IMR-90 (cell line): ENCODE measurements at regions not wholly inside any gene's neighbourhood (a gene's known extent, or its start where the extent isn't known, plus 50 kb on each side); places are given as distances from the start of the nearest gene placed in this dataset.

Source experiments
- ATAC-seq: fragments of 200-7000 bp; cut with Tn5 transposase; 2 replicates; pipeline ENCODE4 v1.9.1; 2020; ENCODE audit warnings: low read depth, mild to moderate bottlenecking, moderate library complexity
- BruUV-seq: library from RNA; stranded (reverse); fragments of 400-500 nt; replicated peaks from 2 replicates; lab custom pipeline; 2021; lab: Mats Ljungman, UMichigan
- CTCF ChIA-PET: fragments of 300-600 bp; formaldehyde crosslinking; extraction: SDS; loops from one replicate; lab custom pipeline; 2021; ENCODE audit warnings: antibody characterized with exemption; lab: Yijun Ruan, JAX
- POLR2A ChIA-PET: fragments of 300-600 bp; sonication (Branson Sonifier 250); formaldehyde crosslinking; loops from one replicate; lab custom pipeline; 2022; ENCODE audit warnings: antibody characterized with exemption; ENCODE audit not compliant: unreplicated experiment; lab: Charles Lee
- DNase-seq: peaks from one replicate; pipeline ENCODE4 v3.0.0; 2013
- H2AFZ ChIP-seq: replicated peaks from 2 replicates; pipeline ENCODE3; 2013; ENCODE audit warnings: low read length, mild to moderate bottlenecking; ENCODE audit not compliant: poor library complexity
- H2AK5ac ChIP-seq: 2 replicates; pipeline ENCODE4 v1.6.1; 2013; ENCODE audit warnings: low read depth, low read length, inconsistent platforms
- H2AK9ac ChIP-seq: replicated peaks from 2 replicates; pipeline ENCODE3; 2013; ENCODE audit warnings: mild to moderate bottlenecking, low read depth, low read length, moderate library complexity; ENCODE audit not compliant: poor library complexity
- H2BK120ac ChIP-seq: 2 replicates; pipeline ENCODE4 v1.6.1; 2013; ENCODE audit warnings: low read depth, low read length, inconsistent platforms
- H2BK15ac ChIP-seq: 3 replicates; pipeline ENCODE4 v1.6.1; 2013; ENCODE audit warnings: low read depth, low read length, inconsistent platforms
- H2BK20ac ChIP-seq: 2 replicates; pipeline ENCODE4 v1.6.1; 2013; ENCODE audit warnings: low read depth, mild to moderate bottlenecking, inconsistent platforms, low read length, moderate library complexity
- H2BK5ac ChIP-seq: 2 replicates; pipeline ENCODE4 v1.6.1; 2013; ENCODE audit warnings: mild to moderate bottlenecking, low read depth, low read length, inconsistent platforms; ENCODE audit not compliant: poor library complexity, severe bottlenecking
- H3K14ac ChIP-seq: replicated peaks from 2 replicates; pipeline ENCODE4 v1.6.1; 2013; ENCODE audit warnings: low read depth, low read length, inconsistent platforms
- H3K18ac ChIP-seq: 2 replicates; pipeline ENCODE4 v1.6.1; 2013; ENCODE audit warnings: low read depth, low read length, control low read depth
- H3K23ac ChIP-seq: 2 replicates; pipeline ENCODE4 v1.6.1; 2013; ENCODE audit warnings: low read depth, low read length, inconsistent platforms
- H3K27ac ChIP-seq: 2 replicates; pipeline ENCODE4 v1.5.1; 2013; ENCODE audit warnings: mild to moderate bottlenecking, control low read depth, low read length; ENCODE audit not compliant: insufficient read depth
- H3K27me3 ChIP-seq: 2 replicates; pipeline ENCODE4 v1.6.1; 2013; ENCODE audit warnings: low read length; ENCODE audit not compliant: control insufficient read depth, insufficient read depth
- H3K36me3 ChIP-seq: 2 replicates; pipeline ENCODE4 v1.6.1; 2013; ENCODE audit warnings: low read length, mixed read lengths; ENCODE audit not compliant: control insufficient read depth, insufficient read depth
- H3K4ac ChIP-seq: 2 replicates; pipeline ENCODE4 v1.6.1; 2013; ENCODE audit warnings: low read depth, low read length, inconsistent platforms
- H3K4me1 ChIP-seq: 2 replicates; pipeline ENCODE4 v1.6.1; 2013; ENCODE audit warnings: low read length, mixed read lengths; ENCODE audit not compliant: control insufficient read depth, insufficient read depth
- H3K4me2 ChIP-seq: 2 replicates; pipeline ENCODE4 v1.6.1; 2013; ENCODE audit warnings: low read depth, mild to moderate bottlenecking, control low read depth, low read length, moderate library complexity
- H3K4me3 ChIP-seq: 2 replicates; pipeline ENCODE4 v1.5.1; 2013; ENCODE audit warnings: low read depth, mild to moderate bottlenecking, control low read depth, low read length, moderate library complexity; ENCODE audit not compliant: insufficient read depth
- H3K56ac ChIP-seq: 2 replicates; pipeline ENCODE4 v1.6.1; 2013; ENCODE audit warnings: low read length, inconsistent platforms; ENCODE audit not compliant: insufficient read depth; ENCODE audit errors: extremely low read depth
- H3K79me1 ChIP-seq, 2 experiments: 2 replicates each; pipeline ENCODE4 v1.6.1; 2013; ENCODE audit warnings: low read length in 2 of 2, inconsistent platforms in 1 of 2, low read depth in 1 of 2
- H3K9ac ChIP-seq: 2 replicates; pipeline ENCODE4 v1.6.1; 2013; ENCODE audit warnings: low read depth, low read length, control low read depth
- H3K9me1 ChIP-seq: 2 replicates; pipeline ENCODE4 v1.6.1; 2013; ENCODE audit warnings: low read length, inconsistent platforms; ENCODE audit not compliant: insufficient read depth
- H3K9me3 ChIP-seq: 2 replicates; pipeline ENCODE4 v1.6.1; 2013; ENCODE audit warnings: low read length; ENCODE audit not compliant: control insufficient read depth, insufficient read depth
- H4K20me1 ChIP-seq: 2 replicates; pipeline ENCODE4 v1.6.1; 2013; ENCODE audit warnings: low read length, inconsistent platforms; ENCODE audit not compliant: insufficient read depth
- H4K5ac ChIP-seq: 2 replicates; pipeline ENCODE4 v1.6.1; 2013; ENCODE audit warnings: mild to moderate bottlenecking, low read depth, low read length, control low read depth
- H4K8ac ChIP-seq, 2 experiments: 2 replicates each; pipeline ENCODE4 v1.6.1; 2013; ENCODE audit warnings: low read depth in 2 of 2, low read length in 2 of 2, control low read depth in 1 of 2, inconsistent platforms in 1 of 2
- H4K91ac ChIP-seq: 2 replicates; pipeline ENCODE4 v1.6.1; 2013; ENCODE audit warnings: low read depth, low read length, inconsistent platforms; ENCODE audit not compliant: insufficient read depth
- BHLHE40 ChIP-seq: fragments of 150-350 bp; IDR thresholded peaks from 2 replicates; pipeline ENCODE4 v1.6.1; 2016; ENCODE audit warnings: mild to moderate bottlenecking, low read depth, low read length
- CEBPB ChIP-seq: IDR thresholded peaks from 2 replicates; pipeline ENCODE4 v1.6.1; 2012; ENCODE audit warnings: low read depth, low read length, improper control_type of control experiment
- CHD1 ChIP-seq: IDR thresholded peaks from 2 replicates; pipeline ENCODE4 v1.6.1; 2012; ENCODE audit warnings: low read depth, low read length, improper control_type of control experiment
- ELK1 ChIP-seq: fragments of 150-350 bp; IDR thresholded peaks from 2 replicates; pipeline ENCODE4 v1.6.1; 2016; ENCODE audit warnings: low read depth, mild to moderate bottlenecking, low read length, moderate library complexity, borderline replicate concordance
- FOS ChIP-seq: fragments of 150-350 bp; IDR thresholded peaks from 2 replicates; pipeline ENCODE4 v1.6.1; 2016; ENCODE audit warnings: low read depth, low read length
- MAFK ChIP-seq: IDR thresholded peaks from 2 replicates; pipeline ENCODE4 v1.6.1; 2012; ENCODE audit warnings: low read depth, low read length, improper control_type of control experiment
- MAZ ChIP-seq: IDR thresholded peaks from 2 replicates; pipeline ENCODE4 v1.6.1; 2012; ENCODE audit warnings: low read depth, mild to moderate bottlenecking, low read length, improper control_type of control experiment, moderate library complexity, borderline replicate concordance
- MXI1 ChIP-seq: IDR thresholded peaks from 2 replicates; pipeline ENCODE4 v1.6.1; 2012; ENCODE audit warnings: low read depth, mild to moderate bottlenecking, low read length, moderate library complexity, borderline replicate concordance
- NFE2L2 ChIP-seq: fragments of 150-350 bp; IDR thresholded peaks from 2 replicates; pipeline ENCODE4 v1.6.1; 2016; ENCODE audit warnings: low read depth, mild to moderate bottlenecking, low read length
- POLR2A ChIP-seq: IDR thresholded peaks from 2 replicates; pipeline ENCODE4 v1.6.1; 2012; ENCODE audit warnings: mild to moderate bottlenecking, low read depth, low read length
- RAD21 ChIP-seq: IDR thresholded peaks from 2 replicates; pipeline ENCODE4 v1.6.1; 2012; ENCODE audit warnings: low read length, improper control_type of control experiment
- RFX5 ChIP-seq: IDR thresholded peaks from 2 replicates; pipeline ENCODE4 v1.8.0; 2012; ENCODE audit warnings: low read depth, mild to moderate bottlenecking, low read length, moderate library complexity
- SMC3 ChIP-seq: fragments of 150-350 bp; IDR thresholded peaks from 2 replicates; pipeline ENCODE4 v1.6.1; 2016; ENCODE audit warnings: low read depth, mild to moderate bottlenecking, antibody characterized with exemption, low read length, moderate library complexity
- WGBS, 2 experiments: methylation state at CpG; one replicate each; pipeline versions ENCODE4 v1.1.5 to v1.1.7; 2013; ENCODE audit warnings: missing lambda C conversion rate in 2 of 2; ENCODE audit not compliant: insufficient read length in 1 of 2; ENCODE audit errors: extremely low coverage in 2 of 2; 5-methylcytosine and 5-hydroxymethylcytosine counted together
- dilution Hi-C: fragments of 300-500 bp; cut with HindIII; formaldehyde crosslinking; loops from one replicate; pipeline ENCODE4 v1.14.3; 2018; ENCODE audit warnings: low sequenced_read_pairs; ENCODE audit not compliant: unreplicated experiment
- in situ Hi-C: fragments of 300-500 bp; cut with MboI; formaldehyde crosslinking; loops from 3 replicates; pipeline ENCODE4 v1.14.3; 2019; ENCODE audit warnings: low sequenced_read_pairs, inconsistent platforms, mixed read lengths
- intact Hi-C: fragments of 100-400 bp; cut with micrococcal nuclease; formaldehyde crosslinking; loops from 2 replicates; pipeline ENCODE4 v1.10.0; 2022
- TF ChIP-seq, protein P1 (sequence below): fragments of 150-350 bp; IDR thresholded peaks from 2 replicates; pipeline ENCODE4 v1.6.1; 2017; ENCODE audit warnings: mild to moderate bottlenecking, antibody characterized with exemption, low read length, low read depth

DNA sequence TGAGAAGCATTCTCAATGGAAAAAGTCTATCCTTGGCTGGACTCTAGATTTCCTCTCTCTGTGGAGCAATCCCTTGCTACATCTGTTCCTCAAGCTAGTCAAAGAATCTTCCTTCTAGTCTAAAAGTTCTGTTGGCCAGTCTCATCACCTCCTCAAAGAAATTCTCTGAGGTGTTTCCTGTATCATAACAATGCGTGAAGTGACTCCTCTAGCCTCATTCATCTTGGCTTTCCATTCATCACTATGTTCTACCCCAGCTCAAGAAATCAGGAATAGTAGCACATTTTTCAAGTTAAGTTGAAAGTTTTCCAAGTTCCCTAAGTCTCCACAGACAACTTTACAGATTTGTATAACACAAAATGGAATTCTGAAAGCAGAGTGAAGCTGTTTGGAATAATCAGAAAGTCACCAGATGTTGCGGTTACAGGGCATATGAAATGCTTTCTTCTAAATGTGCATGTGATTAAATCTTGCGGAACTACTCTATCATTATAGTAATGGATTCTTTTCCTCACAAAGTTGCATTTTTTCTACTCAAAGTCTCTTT lies 176.6 kb upstream of the FREM1 start:
- POLR2A ChIA-PET, result no interaction called here

More for the DNA sequence above, 176.6 kb upstream of the FREM1 start:
- BruUV-seq, result no TSS peak
- ATAC-seq, result no peak
- in situ Hi-C loops (no loop called here), dilution Hi-C loops (no loop called here), intact Hi-C loops (no loop called here)
- Histone ChIP-seq H3K9me1 (no peaks in the 10 kb centered on the region), H4K5ac (no peak overlapping the region), H3K4ac (no peak overlapping the region), H2AK9ac (no peak overlapping the region), H2BK20ac (no peak overlapping the region), H4K91ac (no peak overlapping the region), H3K9ac (no peak overlapping the region), H2BK120ac (no peak overlapping the region), H3K79me1 (no peaks in the 10 kb centered on the region), H3K36me3 (no peaks in the 10 kb centered on the region), H4K8ac (no peak overlapping the region), H3K23ac (no peak overlapping the region), H3K4me2 (no peak overlapping the region), H3K56ac (no peak overlapping the region), H3K9me3 (no peaks in the 10 kb centered on the region), H2BK5ac (no peak overlapping the region), H3K27ac (no peak overlapping the region), H2AK5ac (no peak overlapping the region), H4K20me1 (no peaks in the 10 kb centered on the region), H3K14ac (no peak overlapping the region), H3K18ac (no peak overlapping the region), H3K4me3 (no peak overlapping the region), H2BK15ac (no peak overlapping the region), H3K4me1 (no peaks in the 10 kb centered on the region), H2AFZ (no peak overlapping the region), H3K27me3 (no peaks in the 10 kb centered on the region; the same call in 1 of the 2 replicates)
- peak; percentile 3 for DNase-seq
- no CpG with 5 or more reads among the region's 3 CpGs for WGBS, 2 experiments
- CTCF ChIA-PET, result interaction anchor here (1.6 kb wide), 1 partner anchor 14 kb away, joined by 3 read pairs; no protein-coding TSS in a partner anchor
- TF ChIP-seq MXI1 (no peak), NFE2L2 (no peak), CHD1 (no peak), POLR2A (no peak), BHLHE40 (no peak), MAFK (no peak), RAD21 (no peak), FOS (no peak), ELK1 (no peak), MAZ (no peak), CEBPB (no peak), RFX5 (no peak), SMC3 (no peak)
- TF ChIP-seq, protein P1, sequence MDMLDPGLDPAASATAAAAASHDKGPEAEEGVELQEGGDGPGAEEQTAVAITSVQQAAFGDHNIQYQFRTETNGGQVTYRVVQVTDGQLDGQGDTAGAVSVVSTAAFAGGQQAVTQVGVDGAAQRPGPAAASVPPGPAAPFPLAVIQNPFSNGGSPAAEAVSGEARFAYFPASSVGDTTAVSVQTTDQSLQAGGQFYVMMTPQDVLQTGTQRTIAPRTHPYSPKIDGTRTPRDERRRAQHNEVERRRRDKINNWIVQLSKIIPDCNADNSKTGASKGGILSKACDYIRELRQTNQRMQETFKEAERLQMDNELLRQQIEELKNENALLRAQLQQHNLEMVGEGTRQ, result no peak
